ENCODE measurements at regions not wholly inside any gene's neighbourhood (a gene's known extent, or its start where the extent isn't known, plus 50 kb on each side); places are given as distances from the start of the nearest gene placed in this dataset.

DNA sequence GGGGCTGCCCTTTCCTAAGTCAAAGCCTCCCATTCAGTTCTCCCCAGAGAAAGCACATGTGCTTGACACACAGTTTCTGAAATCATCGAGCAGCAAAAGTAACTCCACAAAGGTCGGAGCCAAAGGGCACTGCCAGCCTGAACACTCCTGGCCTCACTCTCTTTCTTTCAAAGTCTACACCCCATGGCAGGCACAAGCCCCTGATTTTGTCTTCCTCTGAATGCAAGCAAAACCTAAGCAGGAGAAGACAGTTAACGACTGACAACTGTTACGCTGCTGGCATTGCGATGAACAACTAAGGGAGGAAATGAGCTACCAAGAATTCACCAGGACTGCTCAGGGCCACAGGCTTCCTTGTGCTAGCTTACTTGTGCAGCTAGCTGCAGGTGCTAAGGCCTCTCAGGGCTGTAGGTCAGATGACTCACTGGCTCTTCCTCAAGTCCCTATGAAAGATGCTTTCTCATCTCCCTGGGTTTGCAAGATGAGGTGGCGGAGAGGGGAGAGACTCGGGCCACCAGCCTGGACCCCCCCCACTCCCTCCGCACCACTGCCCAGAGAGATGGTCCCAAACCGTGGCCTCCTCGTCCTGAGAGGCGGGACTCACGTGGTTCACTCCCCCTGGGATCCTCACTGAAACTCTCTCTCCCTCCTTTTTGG, 208.2 kb downstream of the DLL1 start:
- DNase-seq (ENCODE audit: low spot score) = no peak

DNA sequence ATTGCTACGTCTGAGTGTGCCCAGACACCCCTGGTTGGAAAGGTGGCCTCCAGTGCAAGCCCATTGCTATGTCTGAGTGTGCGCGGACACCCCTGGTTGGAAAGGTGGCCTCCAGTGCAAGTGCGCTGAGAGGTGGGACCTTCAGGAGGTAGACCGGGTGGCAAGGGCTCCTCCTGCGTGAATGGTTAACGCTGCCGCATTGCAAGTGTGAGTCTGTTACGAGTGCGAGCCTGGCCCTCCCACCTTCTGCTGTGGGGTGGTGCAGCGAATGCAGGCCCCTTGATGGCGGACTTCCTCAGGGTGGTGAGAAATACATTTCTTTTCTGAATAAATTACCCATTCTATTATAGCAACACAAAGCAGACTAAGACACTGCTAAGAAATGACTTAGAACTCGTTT, 208.8 kb downstream of the DLL1 start:
- no peak for DNase-seq (ENCODE audit: low spot score)

DNA sequence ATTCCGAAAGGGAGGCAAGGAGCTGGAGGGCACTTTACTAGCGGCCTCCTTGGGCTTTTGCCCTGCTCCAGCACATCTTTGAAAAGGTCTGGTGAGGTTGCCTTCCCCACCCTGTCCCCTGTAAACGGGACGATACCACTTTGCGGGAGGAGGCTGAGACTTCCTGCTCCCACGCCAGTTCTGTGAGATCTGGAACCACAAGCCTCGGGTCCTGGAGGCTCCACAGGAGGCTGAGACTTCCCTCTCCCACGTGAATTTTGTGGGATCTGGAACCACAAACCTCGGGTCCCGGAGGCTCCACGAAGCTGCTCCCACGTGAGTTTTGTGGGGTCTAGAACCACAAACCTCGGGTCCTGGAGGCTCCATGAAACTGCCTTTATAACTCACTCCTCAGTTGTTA, 209.3 kb downstream of the DLL1 start:
- no peak for DNase-seq (ENCODE audit: low spot score)

DNA sequence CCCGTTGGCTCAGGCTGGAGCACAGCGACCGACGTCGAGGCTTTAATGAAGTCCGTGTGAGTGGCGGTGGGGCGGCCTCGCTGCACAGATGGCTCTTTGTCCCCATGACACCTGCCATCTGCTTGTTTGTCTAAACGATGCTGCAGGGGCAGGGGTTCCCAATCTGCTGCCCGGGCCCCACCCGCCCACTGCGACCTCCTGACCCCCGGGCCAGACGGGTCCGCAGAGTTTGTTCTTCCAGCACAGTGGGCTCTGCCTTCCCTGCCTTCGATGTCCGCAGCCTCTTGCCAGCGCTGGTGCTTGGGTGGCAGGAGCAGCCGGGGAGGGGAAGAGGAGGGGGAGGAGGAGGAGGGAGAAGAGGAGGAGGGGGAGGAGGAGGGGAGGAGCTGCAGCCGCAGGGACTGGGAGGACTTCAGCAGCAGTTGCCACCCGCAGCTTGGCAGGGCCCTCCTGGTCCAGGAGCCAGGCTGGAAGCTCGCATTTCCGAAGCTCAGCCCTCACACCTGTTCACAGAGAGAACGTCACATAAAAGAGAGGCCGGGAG, 210.0 kb downstream of the DLL1 start:
- no peak for DNase-seq (ENCODE audit: low spot score)

DNA sequence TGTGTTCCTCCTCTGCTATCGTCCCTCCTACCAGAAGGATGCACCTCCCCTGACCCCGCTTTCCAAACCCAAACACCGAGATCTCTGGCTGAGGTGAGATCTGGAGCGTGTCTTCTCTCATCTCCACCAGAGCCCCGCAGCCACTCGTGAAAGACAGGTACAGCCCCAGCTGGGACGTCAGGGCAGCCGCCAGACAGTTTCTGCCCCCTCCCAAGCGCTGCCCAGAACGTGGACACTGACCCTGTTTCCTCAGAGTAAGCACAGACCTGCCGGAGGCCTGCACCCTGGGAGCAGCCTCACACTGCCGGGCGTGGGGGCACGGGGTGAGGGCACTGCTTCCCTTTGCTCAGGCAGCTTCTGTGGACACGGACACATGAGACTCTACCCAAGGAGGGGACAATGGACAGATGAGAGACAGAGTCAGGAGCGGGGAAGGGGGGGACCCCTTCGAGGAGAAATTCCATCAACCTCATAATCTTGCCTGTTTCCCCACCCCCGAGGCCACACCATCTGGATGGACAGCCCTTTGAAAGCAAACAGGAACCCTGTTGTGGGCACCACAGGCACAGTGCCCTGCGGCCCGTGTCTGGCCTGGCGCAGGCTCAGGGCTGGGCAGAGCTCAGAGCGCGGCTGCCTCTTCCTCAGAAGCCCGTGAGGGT, 210.6 kb downstream of the DLL1 start:
- no peak for DNase-seq (ENCODE audit: low spot score)

DNA sequence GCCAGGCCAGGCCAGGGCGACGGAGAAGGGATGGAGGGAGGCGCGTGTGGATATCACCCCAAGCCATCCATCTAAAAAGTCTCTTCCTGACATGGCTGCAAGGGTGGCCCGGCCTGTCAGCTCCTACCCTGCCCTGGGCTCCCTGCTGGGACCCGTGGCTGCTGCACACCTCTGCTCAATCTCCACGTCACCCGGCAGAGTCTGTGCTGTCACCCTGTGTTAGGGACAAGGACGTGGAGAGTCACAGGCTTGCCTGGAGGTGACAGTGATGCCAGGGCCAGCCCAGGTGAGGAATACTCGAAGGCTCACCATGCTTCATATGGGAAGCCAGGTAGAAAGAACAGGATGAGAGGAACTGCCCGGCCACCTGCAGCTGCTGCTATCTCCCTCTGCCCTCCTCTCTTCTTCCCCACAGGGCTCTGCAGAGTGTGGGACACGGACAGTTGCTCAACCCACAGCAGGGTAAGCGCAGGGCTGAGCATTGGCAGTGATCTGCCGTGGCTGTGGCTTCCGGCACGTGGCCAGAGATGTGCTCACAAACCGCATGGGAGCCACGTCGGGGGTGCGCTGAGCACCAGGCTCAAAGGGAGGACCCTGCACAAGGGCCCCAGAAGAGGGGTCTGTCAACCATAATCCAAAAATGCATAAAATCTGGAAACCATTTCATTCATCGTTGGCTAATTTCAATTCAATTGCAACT, 214.3 kb downstream of the DLL1 start:
- no peak for DNase-seq (ENCODE audit: low spot score)

DNA sequence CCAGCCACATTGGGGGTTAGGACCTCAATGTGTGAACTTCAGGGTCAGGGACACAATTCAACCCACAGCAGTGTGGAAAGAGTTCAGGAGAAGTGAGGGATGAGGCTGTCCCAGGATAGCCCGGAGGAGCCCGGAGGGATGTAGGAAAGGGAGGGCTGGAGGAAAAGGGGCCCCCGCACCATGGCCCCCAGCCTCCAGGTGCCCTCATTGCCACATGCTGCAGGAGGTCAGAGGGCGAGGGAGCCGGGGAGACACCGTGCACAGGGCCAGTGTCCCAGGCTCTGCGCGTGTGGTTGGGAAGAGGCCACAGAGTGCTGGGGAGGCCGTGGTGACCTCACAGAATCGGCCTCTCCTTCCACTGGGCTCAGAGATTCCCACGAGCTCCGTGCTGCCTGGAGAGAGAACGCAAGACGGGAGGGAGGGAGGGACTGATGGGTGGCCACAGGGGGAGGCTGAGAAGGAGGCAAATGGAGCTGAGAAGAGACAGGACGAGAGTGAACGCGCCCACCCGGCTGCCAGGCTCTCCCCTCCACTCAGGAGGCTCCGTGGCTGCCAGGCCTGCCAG, 215.1 kb downstream of the DLL1 start:
- no peak for DNase-seq (ENCODE audit: low spot score)

DNA sequence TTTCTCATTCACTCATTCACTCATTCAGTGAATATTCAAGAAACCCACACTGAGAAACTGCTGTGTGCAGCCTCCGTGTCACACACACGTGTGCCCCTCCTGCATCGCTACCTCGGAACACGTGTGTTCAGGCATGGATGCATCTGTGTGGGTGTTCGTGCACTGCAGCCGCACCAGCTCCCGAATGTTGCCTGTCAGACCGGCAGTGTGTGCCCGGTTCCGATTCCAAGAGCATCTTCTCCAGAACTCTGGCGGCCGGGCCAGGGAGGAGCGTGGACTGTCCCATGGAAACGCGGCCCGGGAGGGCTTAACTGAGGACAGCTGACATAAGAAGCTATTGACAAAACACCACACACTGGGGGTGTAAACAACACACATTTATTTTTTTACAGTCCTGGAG, 216.0 kb downstream of the DLL1 start:
- no peak for DNase-seq (ENCODE audit: low spot score)

DNA sequence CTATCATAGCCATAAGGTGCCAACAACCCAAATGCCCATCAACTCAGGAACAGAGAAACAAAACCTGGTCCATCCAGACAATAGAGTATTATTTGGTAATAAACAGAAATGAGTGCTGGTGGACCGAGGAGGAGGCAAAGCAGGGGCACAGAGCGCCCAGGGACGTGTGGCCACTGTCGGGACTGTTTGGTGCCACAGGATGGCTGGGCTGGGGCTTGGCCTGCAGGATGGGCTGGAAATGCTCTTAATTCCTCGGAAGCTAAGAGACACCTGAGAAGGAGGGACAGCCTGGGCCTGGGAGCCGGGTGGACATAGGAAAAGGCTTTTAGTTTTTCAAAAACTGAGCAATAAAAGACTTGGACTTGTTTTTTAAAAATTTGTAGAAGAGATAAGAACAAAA, 216.4 kb downstream of the DLL1 start:
- DNase-seq (ENCODE audit: low spot score) = no peak

DNA sequence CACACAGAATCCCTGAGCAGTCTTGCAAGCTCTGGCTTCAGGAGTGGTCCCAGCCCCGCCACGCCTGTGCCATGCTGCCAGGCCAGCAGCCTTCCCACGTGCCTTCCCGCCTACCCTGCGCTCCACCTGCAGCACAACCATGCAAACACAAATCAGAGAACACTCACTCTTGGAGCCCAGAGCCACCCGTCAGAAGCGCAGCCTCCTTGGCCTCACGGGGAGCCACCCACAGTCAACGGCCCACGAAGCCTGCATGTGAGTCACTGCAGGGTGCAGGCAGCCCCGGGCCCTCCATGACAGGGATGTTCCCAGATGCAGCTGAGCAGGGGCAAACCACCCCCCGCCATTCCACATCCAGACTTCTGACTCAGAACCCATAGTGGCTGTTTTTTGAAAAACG, 217.0 kb downstream of the DLL1 start:
- DNase-seq (ENCODE audit: low spot score) = no peak

DNA sequence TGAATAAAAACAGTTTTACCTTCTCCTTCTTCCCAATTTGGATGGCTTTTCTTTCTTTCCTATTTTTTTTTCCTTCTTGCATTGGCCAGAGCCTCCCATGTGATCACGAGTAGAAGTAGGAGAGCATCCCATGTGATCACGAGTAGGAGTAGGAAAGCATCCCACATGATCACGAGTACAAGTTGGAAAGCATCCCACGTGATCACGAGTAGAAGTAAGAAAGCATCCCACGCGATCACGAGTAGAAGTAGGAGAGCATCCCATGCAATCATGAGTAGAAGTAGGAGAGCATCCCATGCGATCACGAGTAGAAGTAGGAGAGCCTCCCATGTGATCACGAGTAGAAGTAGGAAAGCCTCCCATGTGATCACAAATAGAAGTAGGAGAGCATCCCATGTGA, 218.6 kb downstream of the DLL1 start:
- no peak for DNase-seq (ENCODE audit: low spot score)

DNA sequence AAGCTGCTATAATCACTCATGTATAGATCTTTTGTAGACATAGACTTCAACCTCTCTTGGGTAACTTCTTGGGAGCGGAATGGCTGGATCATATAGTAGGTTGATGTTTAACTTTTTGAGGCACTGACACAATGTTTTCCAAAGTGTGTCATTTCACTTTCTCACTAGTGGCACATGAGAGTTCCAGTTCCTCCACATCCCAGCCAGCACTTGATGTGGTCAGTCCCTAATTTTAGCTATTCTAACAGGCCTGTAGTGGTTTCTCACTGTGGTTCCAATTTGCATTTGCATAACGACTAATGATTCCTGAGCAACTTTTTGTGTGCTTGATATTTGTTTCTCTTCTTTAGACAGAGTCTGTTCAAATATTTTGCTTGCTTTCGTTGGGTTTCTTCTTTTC, 221.3 kb downstream of the DLL1 start:
- DNase-seq (ENCODE audit: low spot score) = no peak

DNA sequence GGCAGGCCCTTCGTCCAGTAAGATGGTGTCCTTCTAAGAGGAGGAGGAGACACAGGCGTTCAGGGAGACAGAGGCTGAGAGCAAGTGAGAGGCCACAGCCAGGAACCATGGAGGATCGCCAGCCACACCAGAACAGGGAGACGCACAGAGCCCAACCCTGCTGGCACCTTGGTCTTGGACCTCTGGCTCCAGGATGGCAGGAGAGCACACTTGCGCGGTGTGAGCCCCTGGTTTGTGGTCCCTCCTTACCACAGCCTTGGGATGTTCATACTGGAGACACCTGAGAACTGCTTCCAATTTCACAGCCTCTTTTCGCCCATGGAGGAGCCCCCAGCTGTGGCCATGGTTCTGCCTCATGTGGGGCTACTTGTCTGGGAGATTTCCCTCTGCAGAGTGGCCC, 222.4 kb downstream of the DLL1 start:
- DNase-seq (ENCODE audit: low spot score) = no peak

DNA sequence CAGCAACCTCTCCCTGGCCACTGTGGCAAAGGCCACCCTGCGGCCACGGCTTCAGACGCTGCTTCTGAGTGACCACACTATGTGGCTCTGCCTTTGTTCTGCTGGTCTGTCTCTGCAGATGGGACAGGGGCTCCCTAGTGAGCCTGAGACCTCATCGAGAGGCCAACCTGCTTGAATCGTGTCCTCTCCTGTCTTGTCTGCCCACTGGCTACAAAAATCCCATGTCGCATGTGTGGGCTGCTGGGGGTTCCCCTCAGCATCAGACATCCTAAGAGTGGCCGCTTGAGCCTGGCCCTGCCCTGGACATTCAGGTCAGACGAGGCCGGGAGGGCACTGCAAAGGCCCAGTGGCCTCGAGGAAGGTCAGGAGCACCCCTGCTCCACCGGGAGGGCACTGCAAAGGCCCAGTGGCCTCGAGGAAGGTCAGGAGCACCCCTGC, 222.9 kb downstream of the DLL1 start:
- DNase-seq (ENCODE audit: low spot score) = no peak

DNA sequence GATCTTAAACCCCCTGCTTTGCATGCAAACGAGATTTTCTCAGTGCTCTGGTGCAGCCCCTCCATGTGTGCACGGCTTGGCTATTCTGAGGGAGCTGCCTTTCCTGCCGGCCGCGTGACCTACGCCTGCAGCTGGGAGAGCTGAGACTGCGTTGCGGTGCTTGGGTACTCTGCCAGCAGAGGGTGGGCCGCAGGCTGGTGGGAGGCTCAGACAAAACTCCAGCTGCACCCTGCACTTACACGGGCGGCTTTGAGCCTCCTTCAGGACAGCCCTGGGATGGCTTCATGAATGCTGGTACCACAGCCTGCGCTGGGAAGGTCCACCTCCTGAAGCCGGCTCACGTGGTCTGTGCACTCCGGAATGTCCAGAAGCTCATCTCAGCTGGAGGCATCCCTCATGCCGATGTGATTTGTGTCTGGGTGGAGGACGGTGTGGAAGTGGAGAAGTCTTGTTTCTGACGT, 223.7 kb downstream of the DLL1 start:
- DNase-seq (ENCODE audit: low spot score) = no peak

DNA sequence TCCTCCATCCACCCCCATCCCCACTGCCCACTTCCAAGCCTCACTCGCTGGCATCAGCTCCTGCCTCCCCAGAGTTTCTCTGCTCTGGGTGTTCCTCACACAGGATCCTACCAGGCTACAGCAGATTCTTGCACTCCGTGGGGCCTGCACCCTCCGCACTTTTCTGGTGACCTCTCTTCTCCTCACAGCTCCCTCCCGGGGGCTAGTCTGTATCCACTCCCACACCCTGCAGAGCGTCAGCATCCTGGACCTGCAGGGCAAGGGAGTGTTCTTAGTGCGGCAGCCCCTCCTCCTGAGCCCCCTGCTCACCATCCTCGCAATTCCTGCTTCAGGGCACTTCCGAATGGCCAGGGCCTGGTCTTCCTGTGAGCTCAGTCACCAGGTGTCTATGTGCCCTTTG, 224.2 kb downstream of the DLL1 start:
- DNase-seq (ENCODE audit: low spot score) = no peak

DNA sequence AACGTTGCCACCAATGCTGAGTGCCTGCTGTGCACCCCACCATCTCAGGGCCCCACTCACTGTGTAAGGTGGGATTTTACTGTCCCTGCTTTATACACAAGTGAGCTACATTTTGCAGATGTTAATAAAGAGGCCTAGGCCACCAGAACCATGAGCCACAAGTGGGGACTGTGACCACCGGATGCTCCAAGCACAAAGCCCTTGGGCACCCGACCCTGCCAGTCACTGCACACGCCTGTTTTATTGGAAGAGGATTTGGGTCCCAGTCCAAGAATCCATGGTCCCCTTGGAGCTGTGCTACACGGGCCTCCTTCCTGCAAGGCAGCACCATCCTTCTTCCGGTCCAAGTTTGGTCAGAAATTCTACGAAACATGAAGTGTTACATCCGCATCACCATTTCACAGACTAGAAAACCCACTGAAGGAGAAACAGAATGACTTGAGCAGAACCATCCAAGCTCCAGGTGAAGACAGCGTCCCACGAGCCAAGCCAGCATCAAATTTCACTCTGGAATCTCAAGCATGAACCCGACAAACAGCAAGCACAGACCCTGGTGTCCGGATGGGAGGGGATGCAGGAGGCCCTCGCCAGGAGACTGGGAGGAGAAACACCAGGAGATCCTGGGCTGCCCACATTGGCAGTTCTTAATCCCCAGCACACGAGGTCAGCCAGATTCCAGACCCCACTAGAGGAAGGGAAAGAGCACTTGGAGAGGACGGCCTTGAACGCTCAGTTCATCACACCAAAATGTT, 226.9 kb downstream of the DLL1 start:
- DNase-seq (ENCODE audit: low spot score) = no peak

DNA sequence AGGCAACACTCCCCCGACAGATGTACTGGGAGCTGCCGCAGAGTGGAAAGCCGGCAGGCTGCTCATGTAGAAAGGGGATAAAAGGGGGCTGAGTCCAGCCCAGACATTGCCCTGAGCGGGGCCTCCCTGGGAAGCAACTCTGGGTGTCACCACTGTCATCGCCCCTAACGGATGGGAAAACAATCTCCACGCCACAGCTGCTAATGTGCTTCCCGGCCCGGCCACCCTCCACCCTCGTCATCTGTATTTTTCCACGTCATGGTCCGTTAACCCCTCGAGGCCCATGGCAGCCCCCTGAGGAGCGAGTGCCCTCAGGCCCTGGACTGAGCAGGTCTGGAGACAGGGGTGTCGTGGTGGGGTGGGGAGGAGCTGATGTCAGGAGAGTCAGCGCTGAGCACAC, 227.4 kb downstream of the DLL1 start:
- DNase-seq (ENCODE audit: low spot score) = no peak

DNA sequence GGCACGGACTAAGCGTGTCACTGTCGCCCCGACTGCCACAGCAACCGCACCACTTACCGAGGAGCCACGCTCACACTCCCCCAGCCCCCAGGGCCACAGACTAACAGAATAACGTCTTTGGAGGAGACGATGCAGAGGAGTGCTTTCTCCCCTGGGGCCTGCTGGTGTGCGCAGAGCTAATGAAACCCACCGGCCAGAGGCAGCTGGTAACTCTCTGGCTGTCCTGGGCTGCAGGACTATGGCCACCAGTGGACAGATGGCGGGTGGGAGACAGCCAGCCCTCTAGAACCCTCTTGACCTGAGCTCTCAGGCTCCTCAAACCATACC, 228.0 kb downstream of the DLL1 start:
- no peak for DNase-seq (ENCODE audit: low spot score)

DNA sequence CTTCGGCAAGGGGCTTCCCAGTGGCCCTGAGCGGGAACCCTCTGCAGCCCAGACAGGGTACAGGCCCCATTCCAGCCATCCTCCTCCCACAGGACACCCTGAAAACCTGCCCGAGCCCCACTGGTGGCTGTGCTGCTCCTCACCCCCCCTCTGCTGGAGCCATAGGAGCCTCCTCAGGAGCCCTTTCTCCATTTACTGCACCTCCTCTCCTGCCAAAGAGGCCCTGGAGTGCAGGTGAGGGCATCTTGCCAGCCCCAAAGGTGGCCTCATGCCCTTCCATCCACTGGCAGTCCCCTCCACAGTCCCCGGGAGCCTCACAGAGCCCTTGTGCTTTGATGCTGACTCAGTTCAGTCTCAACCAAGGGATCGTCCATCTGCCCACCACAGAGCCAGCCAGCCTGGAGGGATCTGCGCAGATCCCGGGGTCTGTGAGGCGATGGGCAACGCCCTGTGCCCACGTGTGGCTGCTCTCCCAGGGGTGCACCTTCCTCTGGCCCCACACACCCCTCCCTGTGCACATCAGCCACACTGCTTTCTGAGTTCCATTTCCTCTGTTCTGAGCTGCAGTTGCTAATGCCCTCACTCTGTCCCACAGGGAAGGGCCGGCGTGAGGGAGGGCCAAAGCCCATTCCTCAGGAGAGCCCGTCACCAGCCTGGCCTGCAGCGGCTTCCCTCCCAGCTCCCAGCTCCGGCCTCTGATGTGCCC, 228.5 kb downstream of the DLL1 start:
- no peak for DNase-seq (ENCODE audit: low spot score)

DNA sequence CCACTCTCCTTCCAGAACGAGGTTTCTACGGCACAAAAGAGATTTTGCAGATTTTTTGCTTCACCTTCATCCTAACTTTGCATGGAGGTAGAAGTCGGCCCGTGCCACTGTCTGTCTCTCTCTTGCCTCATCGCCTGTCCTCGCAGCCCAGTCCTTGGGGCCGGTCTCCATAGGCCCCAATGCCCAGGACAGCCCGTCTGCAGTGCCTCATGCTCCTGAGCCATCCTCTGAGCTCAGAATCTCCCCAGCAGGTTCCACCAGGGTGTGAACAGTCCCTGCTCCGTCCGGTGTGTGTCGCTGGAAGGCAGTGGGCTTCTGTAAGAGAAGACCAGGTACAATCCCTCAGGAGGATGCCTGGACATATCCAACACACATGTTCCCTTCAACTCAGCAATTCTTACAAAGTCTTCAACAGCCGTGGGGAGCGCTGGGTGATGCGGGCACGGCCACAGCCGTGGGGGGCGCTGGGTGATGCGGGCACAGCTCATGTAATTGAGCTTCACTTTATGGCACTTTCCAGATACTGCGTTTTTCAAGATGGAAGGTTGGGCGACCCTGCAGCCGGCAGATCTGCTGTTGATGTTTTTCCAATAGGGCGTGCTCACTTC, 231.9 kb downstream of the DLL1 start:
- DNase-seq (ENCODE audit: low spot score) = no peak
